ENCODE measurements at regions not wholly inside any gene's neighbourhood (a gene's known extent, or its start where the extent isn't known, plus 50 kb on each side); places are given as distances from the start of the nearest gene placed in this dataset.

- no peaks in the 10 kb centered on the region for H3K4me1 ChIP-seq (ENCODE audit: control insufficient read depth, insufficient read depth, low read length)
- H3K9ac ChIP-seq (ENCODE audit: control insufficient read depth, insufficient read depth, low read length) = no peak overlapping the region
- WGBS (ENCODE audit: insufficient coverage, insufficient replicate concordance, low lambda C conversion rate, missing lambda C conversion rate) = 0% methylated on average over 2 of the region's 2 CpGs
- ChIA-PET POLR2A (interaction anchor here (0.5 kb wide), 1 partner anchor 318 kb away, joined by 6 read pairs; no protein-coding TSS in a partner anchor), SMC1A (ENCODE audit: uncharacterized antibody, unreplicated experiment) (interaction anchor here (1.2 to 4.4 kb wide), 3 partner anchors 368 to 405 kb away, joined by 3 to 61 read pairs (median 3); no protein-coding TSS in a partner anchor), RAD21 (ENCODE audit: unreplicated experiment) (interaction anchor here (6.5 kb wide), 1 partner anchor 406 kb away, joined by 75 read pairs; no protein-coding TSS in a partner anchor), CTCF (interaction anchor here (0.8 to 6.6 kb wide), 3 partner anchors 17 to 408 kb away, joined by 3 to 184 read pairs (median 3); no protein-coding TSS in a partner anchor)
- DNase-seq (ENCODE audit: low read depth, low spot score) = no peak
- FAIRE-seq = no peak
- in situ Hi-C loops (cut with MboI) (loop anchor here (5.0 to 25.0 kb wide), 2 partner anchors 398 to 643 kb away; no protein-coding TSS in a partner anchor), intact Hi-C loops (cut with micrococcal nuclease; ENCODE audit: unreplicated experiment) (loop anchor here (10.0 kb wide), 1 partner anchor 271 kb away; no protein-coding TSS in a partner anchor)
- H3K4me3 ChIP-seq = no peak overlapping the region
- no peaks in the 10 kb centered on the region for H4K20me1 ChIP-seq (ENCODE audit: control insufficient read depth, insufficient read depth)
- no TSS peak for BruUV-seq (replicated peaks)
- ATAC-seq = no peak
- H3K79me2 ChIP-seq (ENCODE audit: control insufficient read depth, insufficient read depth, low read length) = no peaks in the 10 kb centered on the region
- H3K4me2 ChIP-seq (ENCODE audit: control insufficient read depth, insufficient read depth) = no peak overlapping the region
- no peak for TF ChIP-seq ZNF687 (IDR thresholded peaks at IDR 0.05)
- H3K27me3 ChIP-seq (replicated peaks in 1 of 2; ENCODE audit: control insufficient read depth in 2 of 2, insufficient read depth in 2 of 2, low read length in 1 of 2) = no peaks in the 10 kb centered on the region
- H3K36me3 ChIP-seq (ENCODE audit: control insufficient read depth in 2 of 2, insufficient read depth in 2 of 2, low read length in 1 of 2) = no peaks in the 10 kb centered on the region
- no peak overlapping the region for H2AFZ ChIP-seq (ENCODE audit: control insufficient read depth, low read depth, low read length)
- H3K9me3 ChIP-seq (replicated peaks; ENCODE audit: control insufficient read depth, insufficient read depth, low read length) = no peaks in the 10 kb centered on the region
- no peak overlapping the region for H3K27ac ChIP-seq (ENCODE audit: control insufficient read depth, insufficient read depth)
Observed at GRCh38 chr11:56843816-56844215, 95.3 kb upstream of the OR9G4 start.

All from GM12878 (cell line).